Stimulated activated memory B cell treated with anti-CD40 and anti-IgM and Interleukin-4, amounts not matched to agents 10 μg/mL and 1 μg/mL and 100 μg/mL, for 72 hours (primary cell): ENCODE measurements at regions not wholly inside any gene's neighbourhood (a gene's known extent, or its start where the extent isn't known, plus 50 kb on each side); places are given as distances from the start of the nearest gene placed in this dataset.

ENCODE experiments used
- ATAC-seq: fragments of 150-1000 bp; cut with Tn5 transposase; 2 replicates; pipeline ENCODE4 v1.10.0; 2021
- H3K27ac Mint-ChIP-seq: one replicate; pipeline ENCODE4 v1.8.0; 2022; ENCODE audit warnings: mild to moderate bottlenecking, mixed read lengths
- H3K27me3 Mint-ChIP-seq: one replicate; pipeline ENCODE4 v1.8.0; 2022; ENCODE audit warnings: mixed read lengths
- H3K36me3 Mint-ChIP-seq: one replicate; pipeline ENCODE4 v1.8.0; 2022; ENCODE audit warnings: mixed read lengths
- H3K4me1 Mint-ChIP-seq: one replicate; pipeline ENCODE4 v1.8.0; 2022; ENCODE audit warnings: mixed read lengths
- H3K4me3 Mint-ChIP-seq: one replicate; pipeline ENCODE4 v1.8.0; 2022; ENCODE audit warnings: mild to moderate bottlenecking, moderate library complexity, mixed read lengths
- H3K9me3 Mint-ChIP-seq: one replicate; pipeline ENCODE4 v1.8.0; 2022; ENCODE audit warnings: mixed read lengths

DNA sequence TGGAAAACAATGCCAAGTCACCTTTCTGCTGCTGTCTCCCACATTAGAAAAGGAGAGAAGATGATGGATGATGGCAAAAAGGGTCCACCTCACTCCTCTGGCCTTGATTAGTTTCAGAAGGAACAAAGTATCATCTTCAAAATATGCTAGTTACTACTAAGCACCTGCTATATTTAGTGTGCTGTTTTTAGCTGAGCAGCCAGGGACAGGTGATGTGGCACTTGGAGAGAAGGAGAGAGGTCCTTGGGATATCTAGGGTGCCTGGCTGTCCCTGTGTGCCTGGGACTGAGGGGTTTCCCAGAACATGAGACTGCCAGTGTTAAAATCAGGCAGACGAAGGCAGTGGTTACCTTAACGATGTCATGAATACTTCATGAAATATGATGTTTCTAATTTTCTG lies 235.5 kb upstream of the NT5C1B start:
- no peak overlapping the region for H3K4me3 Mint-ChIP-seq
- no peaks in the 10 kb centered on the region for H3K4me1 Mint-ChIP-seq
- peaks cover 16% of the 10 kb centered on the region for H3K36me3 Mint-ChIP-seq
- no peak overlapping the region for H3K27ac Mint-ChIP-seq
- H3K9me3 Mint-ChIP-seq: no peaks in the 10 kb centered on the region
- H3K27me3 Mint-ChIP-seq: no peaks in the 10 kb centered on the region
- ATAC-seq: no peak

DNA sequence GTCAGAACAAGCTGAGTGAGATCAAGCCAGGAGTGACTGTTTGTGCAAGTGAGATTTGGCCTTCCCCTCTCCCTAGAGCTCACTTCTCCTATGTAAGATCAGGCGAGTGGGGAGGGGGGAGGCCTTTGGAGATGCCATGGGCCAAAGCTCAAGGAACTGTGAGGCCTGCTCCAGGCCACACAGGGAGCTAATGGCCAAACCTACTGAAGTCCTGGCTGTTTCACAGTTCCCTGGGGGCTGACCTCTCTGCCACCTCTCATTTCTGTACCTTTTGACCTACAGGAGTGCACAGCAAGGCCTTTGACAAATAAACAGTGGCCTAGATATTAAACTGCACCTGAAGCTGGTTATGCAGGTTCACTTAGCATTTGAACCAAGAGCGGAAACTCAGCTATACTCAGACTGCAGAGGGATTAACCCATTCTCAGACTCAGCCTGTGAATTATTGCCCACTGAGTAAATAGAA lies 235.0 kb upstream of the NT5C1B start:
- Mint-ChIP-seq H3K36me3 (peaks cover 16% of the 10 kb centered on the region), H3K4me1 (no peaks in the 10 kb centered on the region), H3K27me3 (no peaks in the 10 kb centered on the region), H3K27ac (no peak overlapping the region), H3K4me3 (no peak overlapping the region), H3K9me3 (no peaks in the 10 kb centered on the region)
- ATAC-seq: no peak

GRCh38 chr2:18821431-18821830 lies 232.1 kb upstream of the NT5C1B start:
- Mint-ChIP-seq H3K4me3 (no peak overlapping the region), H3K9me3 (no peaks in the 10 kb centered on the region), H3K36me3 (peaks cover 16% of the 10 kb centered on the region), H3K27me3 (no peaks in the 10 kb centered on the region), H3K4me1 (no peaks in the 10 kb centered on the region), H3K27ac (no peak overlapping the region)
- ATAC-seq: no peak

GRCh38 chr2:18820966-18821365 lies 231.6 kb upstream of the NT5C1B start:
- H3K9me3 Mint-ChIP-seq: no peaks in the 10 kb centered on the region
- H3K4me3 Mint-ChIP-seq: no peak overlapping the region
- no peaks in the 10 kb centered on the region for H3K4me1 Mint-ChIP-seq
- H3K27me3 Mint-ChIP-seq: no peaks in the 10 kb centered on the region
- no peak for ATAC-seq
- no peak overlapping the region for H3K27ac Mint-ChIP-seq
- peaks cover 18% of the 10 kb centered on the region for H3K36me3 Mint-ChIP-seq

DNA sequence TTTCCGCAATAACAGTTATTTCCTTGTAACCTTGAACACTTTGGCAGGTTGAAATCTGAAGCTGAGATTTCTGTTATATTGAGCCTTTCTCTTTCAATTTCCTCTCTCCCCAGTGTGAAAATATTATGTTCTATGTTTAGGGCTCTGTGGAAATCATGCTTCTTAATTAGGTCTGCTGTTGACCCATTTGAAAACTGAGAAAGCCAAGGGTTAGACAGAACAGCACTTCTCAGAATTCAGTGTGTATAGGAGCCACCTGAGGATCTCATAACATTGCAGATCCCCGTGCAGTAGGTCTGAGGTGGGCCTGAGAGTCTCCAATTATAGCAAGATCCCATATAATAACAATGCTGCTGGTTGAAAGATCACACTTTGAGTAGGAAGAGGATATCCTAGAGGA lies 230.2 kb upstream of the NT5C1B start:
- no peak overlapping the region for H3K27ac Mint-ChIP-seq
- H3K27me3 Mint-ChIP-seq: no peaks in the 10 kb centered on the region
- no peak overlapping the region for H3K4me3 Mint-ChIP-seq
- H3K36me3 Mint-ChIP-seq: peaks cover 21% of the 10 kb centered on the region
- ATAC-seq: no peak
- H3K4me1 Mint-ChIP-seq: no peaks in the 10 kb centered on the region
- no peaks in the 10 kb centered on the region for H3K9me3 Mint-ChIP-seq

- H3K4me3 Mint-ChIP-seq: no peak overlapping the region
- no peak overlapping the region for H3K27ac Mint-ChIP-seq
- no peak for ATAC-seq
- H3K36me3 Mint-ChIP-seq: peaks cover 13% of the 10 kb centered on the region
- no peaks in the 10 kb centered on the region for H3K9me3 Mint-ChIP-seq
- no peaks in the 10 kb centered on the region for H3K4me1 Mint-ChIP-seq
- H3K27me3 Mint-ChIP-seq: no peaks in the 10 kb centered on the region
Measured at GRCh38 chr2:18814387-18814786, 225.0 kb upstream of the NT5C1B start.

DNA sequence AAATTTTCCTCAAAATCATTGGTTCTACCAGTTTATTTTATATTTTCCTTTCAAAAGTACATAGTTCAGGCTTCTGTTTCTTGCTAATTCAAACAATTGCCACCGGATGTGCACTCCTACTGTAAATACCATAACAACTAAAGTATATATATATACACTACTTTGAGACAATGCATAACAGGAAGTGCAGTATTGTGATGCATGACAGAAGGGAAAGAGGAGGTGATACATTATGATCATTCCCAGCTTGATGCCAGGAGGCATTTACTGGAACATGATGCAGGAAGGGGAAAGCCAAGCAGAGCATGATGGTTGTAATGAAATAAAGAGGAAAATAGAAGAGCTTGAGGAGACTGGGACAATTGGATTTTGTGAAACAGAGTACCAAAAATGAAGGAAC lies 215.2 kb upstream of the NT5C1B start:
- H3K4me1 Mint-ChIP-seq: no peaks in the 10 kb centered on the region
- no peaks in the 10 kb centered on the region for H3K27me3 Mint-ChIP-seq
- H3K4me3 Mint-ChIP-seq: no peak overlapping the region
- ATAC-seq: no peak
- H3K36me3 Mint-ChIP-seq: no peaks in the 10 kb centered on the region
- no peak overlapping the region for H3K27ac Mint-ChIP-seq
- peaks cover 2% of the 10 kb centered on the region for H3K9me3 Mint-ChIP-seq

GRCh38 chr2:18803141-18803939 lies 214.0 kb upstream of the NT5C1B start:
- no peaks in the 10 kb centered on the region for H3K27me3 Mint-ChIP-seq
- H3K4me3 Mint-ChIP-seq: no peak overlapping the region
- H3K4me1 Mint-ChIP-seq: no peaks in the 10 kb centered on the region
- H3K27ac Mint-ChIP-seq: no peak overlapping the region
- H3K36me3 Mint-ChIP-seq: no peaks in the 10 kb centered on the region
- ATAC-seq: no peak
- peaks cover 2% of the 10 kb centered on the region for H3K9me3 Mint-ChIP-seq

GRCh38 chr2:18800240-18800971 lies 211.0 kb upstream of the NT5C1B start:
- no peaks in the 10 kb centered on the region for H3K36me3 Mint-ChIP-seq
- H3K27ac Mint-ChIP-seq: no peak overlapping the region
- no peak for ATAC-seq
- peaks cover 2% of the 10 kb centered on the region for H3K9me3 Mint-ChIP-seq
- H3K27me3 Mint-ChIP-seq: no peaks in the 10 kb centered on the region
- no peak overlapping the region for H3K4me3 Mint-ChIP-seq
- H3K4me1 Mint-ChIP-seq: no peaks in the 10 kb centered on the region

DNA sequence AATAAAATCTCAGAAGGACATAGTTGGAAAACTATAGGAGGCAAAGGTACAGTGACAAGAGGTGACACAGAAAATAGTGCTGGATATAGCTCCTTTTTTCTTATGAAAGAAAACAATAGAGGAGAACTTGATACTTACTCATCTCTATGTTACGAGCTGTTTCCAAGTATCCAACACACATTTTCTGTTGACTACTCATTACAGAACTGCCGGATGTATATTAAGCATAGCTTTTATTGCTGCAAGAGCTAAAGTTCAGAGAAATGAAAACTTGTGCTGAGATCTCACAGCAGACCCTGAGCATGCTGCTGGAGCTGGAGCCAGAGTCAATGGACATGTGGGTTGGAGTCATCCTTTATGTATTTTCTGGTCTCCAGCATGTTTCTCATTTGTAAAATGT lies 210.0 kb upstream of the NT5C1B start:
- Mint-ChIP-seq H3K4me3 (no peak overlapping the region), H3K9me3 (no peaks in the 10 kb centered on the region), H3K27me3 (no peaks in the 10 kb centered on the region), H3K27ac (no peak overlapping the region), H3K36me3 (no peaks in the 10 kb centered on the region), H3K4me1 (no peaks in the 10 kb centered on the region)
- no peak for ATAC-seq

DNA sequence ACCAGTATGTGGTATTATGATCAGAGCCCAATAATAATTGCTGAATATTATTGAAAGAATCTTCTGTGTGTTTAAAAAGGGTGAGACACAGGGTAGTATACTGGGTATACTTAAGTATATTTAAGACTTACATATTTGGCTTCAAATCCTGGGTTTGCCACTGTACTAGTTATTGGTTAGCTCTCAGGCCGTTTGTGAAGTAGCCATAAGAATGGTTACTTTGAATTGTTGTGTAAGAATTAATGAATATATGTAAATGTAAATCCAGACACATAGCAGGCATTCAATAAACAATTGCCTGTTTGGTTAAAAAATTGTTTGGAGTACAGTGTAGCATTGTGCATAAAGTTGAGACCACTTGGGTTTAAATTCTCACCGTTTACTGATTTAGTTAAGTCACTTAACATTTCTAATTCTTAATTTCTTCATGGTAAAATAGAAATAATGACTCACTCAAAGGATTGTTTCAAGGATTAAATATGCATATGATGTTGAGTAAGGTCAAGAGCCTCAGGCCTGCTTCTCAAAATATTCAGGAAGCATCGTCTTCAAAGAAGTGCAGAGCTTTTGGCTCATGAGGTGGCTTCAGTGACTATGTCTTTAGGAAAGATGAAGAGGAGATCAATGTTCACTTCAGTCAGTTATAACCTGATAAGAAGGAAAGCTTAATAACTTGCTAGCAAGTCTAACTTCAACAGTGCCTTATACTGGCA lies 207.9 kb upstream of the NT5C1B start:
- Mint-ChIP-seq H3K4me1 (no peaks in the 10 kb centered on the region), H3K36me3 (peaks cover 5% of the 10 kb centered on the region), H3K27me3 (no peaks in the 10 kb centered on the region), H3K4me3 (no peak overlapping the region), H3K9me3 (no peaks in the 10 kb centered on the region), H3K27ac (no peak overlapping the region)
- ATAC-seq: no peak

DNA sequence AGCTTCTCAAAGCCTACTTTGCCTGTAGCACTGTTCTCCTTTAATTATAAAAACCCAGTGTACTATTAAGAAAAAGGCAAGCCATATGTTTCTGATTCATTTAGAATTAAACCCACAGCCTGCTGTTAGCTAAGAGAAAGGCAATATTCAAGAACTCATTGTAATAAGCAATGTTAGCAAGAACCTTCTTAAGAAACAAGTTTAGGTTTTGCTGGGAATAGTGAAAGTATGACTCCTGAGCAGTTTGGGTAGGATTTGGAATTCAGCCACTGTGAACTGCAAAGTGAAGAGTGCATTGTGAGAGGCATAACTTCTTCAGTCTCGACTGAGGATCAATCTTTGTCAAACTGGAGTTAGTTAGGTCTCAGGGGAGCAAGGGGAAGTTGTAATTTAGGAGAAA lies 206.5 kb upstream of the NT5C1B start:
- Mint-ChIP-seq H3K4me1 (no peaks in the 10 kb centered on the region), H3K9me3 (no peaks in the 10 kb centered on the region), H3K4me3 (no peak overlapping the region), H3K36me3 (peaks cover 5% of the 10 kb centered on the region), H3K27ac (no peak overlapping the region), H3K27me3 (no peaks in the 10 kb centered on the region)
- ATAC-seq: no peak

DNA sequence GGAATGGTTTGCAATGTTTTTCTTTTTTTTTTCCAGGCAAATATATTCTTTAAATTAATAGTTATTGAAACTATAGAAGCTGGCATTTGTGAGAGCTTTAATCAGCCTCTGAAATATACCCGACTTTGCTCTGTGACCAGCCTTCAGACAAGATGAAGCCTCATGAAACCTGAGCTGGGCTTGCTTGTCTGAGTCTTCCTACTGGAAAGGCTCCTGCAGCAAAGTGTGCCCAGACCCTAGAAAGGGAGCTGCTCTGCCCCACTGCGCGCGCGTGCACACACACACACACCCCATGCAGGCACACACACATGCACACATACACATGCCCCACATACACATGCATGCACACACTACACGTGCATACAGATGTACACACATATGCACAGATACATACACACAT lies 203.3 kb upstream of the NT5C1B start:
- Mint-ChIP-seq H3K36me3 (peaks cover 7% of the 10 kb centered on the region), H3K9me3 (no peaks in the 10 kb centered on the region), H3K4me3 (no peak overlapping the region), H3K27me3 (no peaks in the 10 kb centered on the region), H3K27ac (no peak overlapping the region), H3K4me1 (no peaks in the 10 kb centered on the region)
- ATAC-seq: no peak

- Mint-ChIP-seq H3K27ac (no peak overlapping the region), H3K27me3 (no peaks in the 10 kb centered on the region), H3K36me3 (peaks cover 11% of the 10 kb centered on the region), H3K4me3 (no peak overlapping the region), H3K9me3 (no peaks in the 10 kb centered on the region), H3K4me1 (no peaks in the 10 kb centered on the region)
- ATAC-seq: no peak
Measured at GRCh38 chr2:18792226-18792629, 202.9 kb upstream of the NT5C1B start.

GRCh38 chr2:18791172-18791797 lies 201.9 kb upstream of the NT5C1B start:
- Mint-ChIP-seq H3K36me3 (peaks cover 16% of the 10 kb centered on the region), H3K9me3 (no peaks in the 10 kb centered on the region), H3K4me3 (no peak overlapping the region), H3K4me1 (no peaks in the 10 kb centered on the region), H3K27me3 (no peaks in the 10 kb centered on the region), H3K27ac (no peak overlapping the region)
- ATAC-seq: no peak
